ENCODE measurements at regions not wholly inside any gene's neighbourhood (a gene's known extent, or its start where the extent isn't known, plus 50 kb on each side); places are given as distances from the start of the nearest gene placed in this dataset.

DNA sequence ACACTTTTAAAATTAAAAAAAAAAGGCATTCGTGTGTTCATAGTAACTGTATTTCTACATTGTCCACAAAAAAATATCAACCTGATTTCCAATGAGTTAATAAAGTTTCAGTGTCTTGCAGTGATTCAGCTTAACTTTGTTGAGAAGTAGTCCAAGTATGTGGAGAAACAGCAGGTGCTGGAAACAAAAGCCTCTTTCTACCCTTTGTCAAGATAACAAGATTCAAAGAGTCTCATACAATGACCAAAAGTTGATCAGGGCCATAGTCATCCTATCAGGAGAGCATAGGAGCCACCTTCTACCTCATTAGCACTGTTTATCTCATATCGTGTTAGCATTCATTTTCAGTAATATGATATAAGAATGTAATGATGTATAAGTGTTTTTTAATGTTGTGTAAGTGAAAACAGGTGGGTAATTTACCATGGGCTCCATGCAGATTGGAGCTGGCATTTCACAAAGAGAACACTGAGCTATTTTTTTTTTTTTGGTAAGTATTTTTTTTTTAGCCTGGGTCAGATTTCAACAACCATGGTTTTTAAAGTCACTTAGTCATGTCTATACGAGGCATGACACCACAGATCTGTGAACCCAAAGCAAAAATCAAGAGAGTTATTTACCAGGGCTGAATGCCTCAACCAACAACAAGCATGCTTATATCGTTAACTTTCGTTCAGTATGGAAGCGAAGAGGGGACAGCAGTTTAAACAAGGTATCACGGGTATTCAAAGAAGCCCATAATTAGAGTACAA, 165.0 kb upstream of the ZNF521 start:
- TF ChIP-seq, protein P1, sequence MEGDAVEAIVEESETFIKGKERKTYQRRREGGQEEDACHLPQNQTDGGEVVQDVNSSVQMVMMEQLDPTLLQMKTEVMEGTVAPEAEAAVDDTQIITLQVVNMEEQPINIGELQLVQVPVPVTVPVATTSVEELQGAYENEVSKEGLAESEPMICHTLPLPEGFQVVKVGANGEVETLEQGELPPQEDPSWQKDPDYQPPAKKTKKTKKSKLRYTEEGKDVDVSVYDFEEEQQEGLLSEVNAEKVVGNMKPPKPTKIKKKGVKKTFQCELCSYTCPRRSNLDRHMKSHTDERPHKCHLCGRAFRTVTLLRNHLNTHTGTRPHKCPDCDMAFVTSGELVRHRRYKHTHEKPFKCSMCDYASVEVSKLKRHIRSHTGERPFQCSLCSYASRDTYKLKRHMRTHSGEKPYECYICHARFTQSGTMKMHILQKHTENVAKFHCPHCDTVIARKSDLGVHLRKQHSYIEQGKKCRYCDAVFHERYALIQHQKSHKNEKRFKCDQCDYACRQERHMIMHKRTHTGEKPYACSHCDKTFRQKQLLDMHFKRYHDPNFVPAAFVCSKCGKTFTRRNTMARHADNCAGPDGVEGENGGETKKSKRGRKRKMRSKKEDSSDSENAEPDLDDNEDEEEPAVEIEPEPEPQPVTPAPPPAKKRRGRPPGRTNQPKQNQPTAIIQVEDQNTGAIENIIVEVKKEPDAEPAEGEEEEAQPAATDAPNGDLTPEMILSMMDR (IDR thresholded peaks at IDR 0.05) = no peak
- no peak for TF ChIP-seq POLR2A (IDR thresholded peaks at IDR 0.05)
- TF ChIP-seq POLR2AphosphoS5 (IDR thresholded peaks at IDR 0.05) = no peak
